ENCODE measurements at regions not wholly inside any gene's neighbourhood (a gene's known extent, or its start where the extent isn't known, plus 50 kb on each side); places are given as distances from the start of the nearest gene placed in this dataset.

- DNase-seq: no peak
These were observed 219.6 kb downstream of the DMRT2 start for GRCh38 chr9:1269533-1270315.

GRCh38 chr9:1271367-1271766, 221.2 kb downstream of the DMRT2 start:
- no peak for DNase-seq

DNA sequence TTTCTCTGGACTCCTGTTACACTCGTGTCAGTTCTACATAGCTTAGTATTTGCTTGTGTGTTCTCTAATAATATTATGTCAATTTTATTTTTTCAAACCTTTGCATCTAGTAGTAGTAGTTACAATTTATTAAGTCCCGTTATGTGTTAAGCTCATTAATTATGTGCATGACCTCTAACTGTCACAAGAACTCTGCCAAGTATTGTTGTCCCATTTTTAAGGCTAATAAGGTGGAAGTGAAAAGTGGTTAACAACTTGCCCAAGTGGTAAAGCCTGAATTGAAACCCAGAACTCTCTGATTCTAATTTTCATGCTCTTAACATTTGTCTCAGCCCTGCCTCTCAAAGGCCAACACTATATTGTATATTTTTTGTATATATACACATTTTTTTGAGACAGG, 221.6 kb downstream of the DMRT2 start:
- no peak for DNase-seq

- no peak for DNase-seq
These were observed 222.3 kb downstream of the DMRT2 start for GRCh38 chr9:1272488-1272887.

- no peak for DNase-seq
These were observed 223.7 kb downstream of the DMRT2 start for GRCh38 chr9:1273859-1274258.

DNA sequence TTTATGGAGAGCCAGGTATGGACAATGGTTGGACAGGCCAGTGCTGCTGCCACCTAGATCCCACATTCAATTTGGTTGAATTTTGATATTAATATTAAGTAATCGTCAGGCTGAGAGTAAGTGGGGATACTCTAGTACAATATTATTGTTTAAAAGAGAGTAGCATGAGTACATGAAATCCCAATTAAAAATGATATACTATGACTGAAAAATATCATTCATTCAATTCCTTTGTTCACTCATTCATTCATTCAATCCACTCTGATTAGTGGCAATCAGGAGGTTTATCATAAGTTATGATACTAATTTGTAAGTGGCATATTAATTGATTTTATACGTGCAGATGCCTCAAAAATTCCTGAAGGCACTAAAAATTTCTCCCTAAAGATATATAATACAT, 224.2 kb downstream of the DMRT2 start:
- no peak for DNase-seq

DNA sequence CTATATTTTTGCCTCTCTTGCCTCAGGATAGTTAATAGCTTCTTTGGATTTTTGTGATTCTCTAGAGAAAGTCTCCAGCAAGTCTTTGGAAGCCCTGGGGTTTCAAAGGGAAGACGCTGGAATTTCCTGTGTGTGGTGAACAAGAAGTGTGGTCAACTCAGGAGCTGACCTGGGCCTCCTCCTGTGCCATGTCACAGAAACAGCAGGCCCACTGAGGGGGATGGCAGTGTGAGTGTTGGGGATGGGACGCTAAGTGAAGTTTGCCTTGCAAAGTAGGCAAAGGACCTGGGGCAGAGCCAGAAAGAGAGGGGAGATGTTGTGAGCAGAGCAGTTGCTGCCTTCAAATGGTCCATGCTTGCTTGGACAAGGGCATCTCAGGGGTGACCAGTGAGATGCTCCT, 226.3 kb downstream of the DMRT2 start:
- no peak for DNase-seq

DNA sequence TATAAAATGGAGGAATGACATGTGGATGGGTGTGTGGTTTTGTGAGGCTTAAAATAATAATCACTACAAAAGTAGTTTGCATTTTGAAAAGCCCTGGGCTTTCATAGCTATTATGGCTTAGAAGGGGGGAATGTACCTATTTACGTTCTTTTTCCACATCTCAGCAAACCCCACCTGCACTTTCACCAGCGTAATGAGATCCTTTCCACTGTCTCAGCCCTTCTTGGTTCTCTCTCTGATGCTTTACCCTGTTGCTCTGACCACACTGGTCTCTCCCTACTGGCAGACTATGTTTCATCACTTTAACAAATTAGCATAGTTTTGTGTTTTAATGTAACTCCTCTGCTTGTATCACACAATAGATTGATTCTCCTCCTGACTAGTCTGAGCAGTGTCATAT, 234.6 kb downstream of the DMRT2 start:
- DNase-seq: no peak

- no peak for DNase-seq
These were observed 235.4 kb downstream of the DMRT2 start for GRCh38 chr9:1285526-1285925.

DNA sequence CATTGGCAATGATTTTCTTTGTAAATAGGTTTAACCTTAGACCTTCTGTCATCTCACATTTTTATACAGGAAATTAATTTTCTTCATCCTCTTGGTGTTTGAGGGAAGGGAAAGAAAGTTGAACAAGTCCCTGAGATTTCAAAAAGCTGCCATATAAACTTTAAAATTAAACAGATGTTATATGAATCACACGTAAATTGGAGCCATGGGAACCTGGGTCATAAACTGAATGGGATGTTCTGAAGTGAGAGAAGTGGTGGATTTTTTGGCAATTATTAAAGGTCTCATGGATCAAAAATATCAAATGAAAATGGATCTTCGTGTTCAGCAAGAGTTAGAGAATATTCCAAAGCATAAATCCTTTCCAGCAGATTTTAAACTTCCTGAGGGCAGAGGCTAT, 242.2 kb downstream of the DMRT2 start:
- no peak for DNase-seq

DNA sequence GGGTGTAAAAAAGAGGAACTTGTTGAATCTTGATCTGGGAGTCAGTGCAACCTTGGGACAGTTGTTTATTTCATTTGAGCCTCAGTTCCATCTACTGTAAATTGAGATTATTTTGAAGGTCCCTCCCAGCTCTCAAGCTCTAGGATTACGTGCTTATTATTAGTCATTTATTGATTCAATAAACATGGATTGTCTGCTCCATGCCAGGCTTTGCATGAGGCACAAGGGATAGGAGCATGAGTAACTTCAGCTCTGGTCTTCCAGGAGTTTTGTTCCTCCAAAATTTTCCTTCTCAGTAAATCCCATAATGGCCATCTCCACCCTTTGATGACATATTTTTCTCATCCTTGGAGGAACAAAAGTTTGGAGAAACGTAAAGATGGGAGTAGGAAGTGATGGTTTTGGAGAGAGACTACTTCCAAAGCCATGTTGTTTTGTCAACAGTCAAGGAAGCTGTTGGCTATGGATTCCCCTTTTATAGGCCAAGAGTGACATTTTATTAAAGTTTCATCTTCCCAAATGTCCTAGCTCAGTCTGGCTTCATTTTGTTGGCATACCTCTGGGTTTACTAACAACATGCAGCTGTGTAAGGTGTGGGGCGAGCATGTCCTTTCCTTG, 244.6 kb downstream of the DMRT2 start:
- no peak for DNase-seq

DNA sequence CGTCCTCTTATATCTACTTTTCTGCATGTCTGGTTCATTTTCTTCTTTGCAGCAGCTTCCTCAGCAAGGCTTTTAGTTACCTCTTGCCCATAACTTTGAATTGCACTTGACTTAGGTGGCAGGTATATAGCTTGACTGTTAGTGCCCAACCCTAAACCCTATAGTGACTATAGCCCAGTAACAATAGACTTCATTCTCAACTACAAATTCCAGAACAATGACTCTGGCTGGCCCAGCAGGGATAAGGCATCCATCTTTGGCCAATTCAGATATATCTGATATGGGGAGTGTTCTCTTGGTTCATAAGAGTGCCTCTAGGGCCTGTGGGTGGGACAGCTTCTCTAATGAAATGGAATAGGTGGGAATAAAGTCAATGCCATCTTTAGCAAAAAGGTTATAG, 246.2 kb downstream of the DMRT2 start:
- no peak for DNase-seq

DNA sequence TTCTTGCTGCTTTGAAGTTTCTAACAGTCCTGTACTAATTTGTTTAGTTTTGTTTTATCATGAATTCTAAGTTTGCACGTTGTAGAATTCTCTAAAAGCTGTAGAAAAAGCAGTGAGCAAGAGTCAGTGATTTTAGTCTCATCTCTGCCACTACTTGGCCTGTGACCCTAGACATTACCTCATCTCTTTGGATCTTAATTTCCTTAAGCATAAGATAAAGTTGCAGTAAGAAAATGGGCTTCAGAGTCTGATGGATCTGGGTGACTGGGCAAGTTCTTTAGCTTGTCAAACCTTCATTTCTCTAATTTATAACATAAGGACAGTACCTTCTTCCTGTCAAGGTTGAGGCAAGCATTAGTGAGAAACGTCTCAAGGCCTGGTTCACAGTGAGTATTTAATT, 247.9 kb downstream of the DMRT2 start:
- no peak for DNase-seq

- no peak for DNase-seq
These were observed 250.8 kb downstream of the DMRT2 start for GRCh38 chr9:1300941-1301340.

GRCh38 chr9:1303932-1304331, 253.8 kb downstream of the DMRT2 start:
- no peak for DNase-seq

DNA sequence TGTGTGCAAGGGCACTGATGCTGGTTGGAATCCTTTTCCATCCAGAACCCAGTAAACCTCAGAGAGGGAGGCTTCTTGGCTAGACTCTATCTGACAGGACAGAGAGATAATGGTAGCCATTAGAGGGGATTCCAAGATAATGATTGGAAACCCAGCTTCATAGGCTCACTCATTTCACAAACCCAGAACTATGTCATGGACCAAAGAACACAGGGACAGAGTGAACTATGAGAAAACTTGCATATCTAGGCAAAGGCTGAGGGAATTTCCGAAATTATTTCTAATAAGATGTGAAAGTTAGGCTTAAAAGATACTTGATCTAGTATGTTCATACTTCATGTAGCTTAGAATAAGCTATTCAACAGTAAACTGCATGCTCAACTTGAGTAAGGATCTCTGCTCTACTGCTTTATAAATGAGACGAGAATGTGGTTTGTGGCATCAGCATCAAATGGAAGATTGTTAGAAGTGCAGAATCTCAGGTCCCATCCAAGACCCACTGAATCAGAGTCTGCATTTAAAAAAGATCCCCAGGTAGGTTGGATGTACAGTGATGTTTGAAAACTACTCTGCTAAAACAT, 261.4 kb downstream of the DMRT2 start:
- no peak for DNase-seq

- DNase-seq: no peak
These were observed 269.3 kb downstream of the DMRT2 start for GRCh38 chr9:1319436-1319835.

GRCh38 chr9:1320051-1320557, 269.9 kb downstream of the DMRT2 start:
- DNase-seq: no peak

DNA sequence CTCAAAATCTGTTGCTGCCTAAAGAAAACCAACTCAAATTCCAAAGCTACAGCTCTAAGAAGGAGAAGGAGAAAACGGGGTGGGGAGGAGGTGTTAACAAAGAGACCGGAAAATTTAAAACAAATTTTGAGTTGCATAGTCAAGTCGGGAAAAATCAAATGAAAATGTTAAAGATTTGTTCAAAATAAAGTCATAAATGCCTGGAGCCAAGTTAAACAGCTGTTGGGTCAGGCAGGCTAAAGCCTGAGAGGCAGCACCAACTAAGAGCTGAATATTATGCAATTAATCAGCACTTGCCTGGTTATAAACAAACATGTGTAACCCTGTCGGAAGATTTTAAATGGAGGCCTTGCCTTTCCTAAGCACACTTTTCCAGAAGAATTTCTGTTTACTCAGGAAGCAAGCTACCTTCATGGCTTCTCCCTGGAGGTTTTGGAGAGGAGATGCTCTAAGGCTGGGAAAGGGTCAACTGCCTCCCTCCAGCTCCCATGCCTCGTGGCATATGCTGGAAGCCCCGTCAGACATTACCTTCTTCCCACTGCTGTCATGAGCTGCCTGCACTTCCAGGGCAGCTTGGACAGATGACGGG, 270.5 kb downstream of the DMRT2 start:
- DNase-seq: no peak

- no peak for DNase-seq
These were observed 277.3 kb downstream of the DMRT2 start for GRCh38 chr9:1327467-1327866.

- no peak for DNase-seq
These were observed 278.2 kb downstream of the DMRT2 start for GRCh38 chr9:1328341-1328740.

GRCh38 chr9:1331546-1332038, 281.4 kb downstream of the DMRT2 start:
- DNase-seq: no peak

- DNase-seq: no peak
These were observed 282.0 kb downstream of the DMRT2 start for GRCh38 chr9:1332156-1332555.

GRCh38 chr9:1335174-1335573, 285.0 kb downstream of the DMRT2 start:
- no peak for DNase-seq

Data from SHP77 (cell line).